ENCODE measurements at regions not wholly inside any gene's neighbourhood (a gene's known extent, or its start where the extent isn't known, plus 50 kb on each side); places are given as distances from the start of the nearest gene placed in this dataset.

DNA sequence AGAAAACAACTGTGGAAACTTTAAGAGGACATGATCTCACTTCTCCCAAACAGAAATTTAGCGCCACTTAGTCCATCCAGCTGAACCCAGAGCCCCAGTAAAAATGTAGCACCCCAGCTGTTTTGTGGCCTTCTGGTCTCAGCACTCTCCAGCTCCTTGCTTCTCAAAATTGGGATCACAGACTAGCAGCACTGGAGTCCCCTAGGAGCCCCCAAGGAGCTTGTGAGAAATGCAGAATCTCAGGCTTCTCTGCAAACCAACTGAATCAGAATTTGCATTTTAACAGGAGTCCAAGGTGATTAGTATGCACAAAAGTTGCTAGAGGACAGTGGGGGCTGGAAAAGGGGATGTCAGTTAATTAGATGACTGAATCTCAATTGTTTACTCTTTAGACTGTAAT is 89.8 kb upstream of the FIBIN start:
- TF ChIP-seq EP300 (IDR thresholded peaks at IDR 0.05; ENCODE audit: borderline replicate concordance in 1 of 2, control insufficient read depth in 1 of 2, low read depth in 2 of 2, low read length in 2 of 2) (no peak), CTCF (IDR thresholded peaks at IDR 0.05 in 2 of 3, conservative IDR thresholded peaks at IDR 0.05 in 1 of 3; ENCODE audit: control insufficient read depth in 2 of 3, extremely low read depth in 1 of 3, insufficient read depth in 1 of 3, low read depth in 3 of 3, low read length in 3 of 3) (no peak)

Measured in GM12878 (cell line).